ENCODE measurements at regions not wholly inside any gene's neighbourhood (a gene's known extent, or its start where the extent isn't known, plus 50 kb on each side); places are given as distances from the start of the nearest gene placed in this dataset.

GRCh38 chr5:164966611-164967010, 1461.2 kb downstream of the MAT2B start:
- TF ChIP-seq POLR2A (IDR thresholded peaks at IDR 0.05) (no peak), CTCF (IDR thresholded peaks at IDR 0.05 in 4 of 5, conservative IDR thresholded peaks at IDR 0.05 in 1 of 5) (no peak)

Measured in gastrocnemius medialis (tissue), 4 donors.